HUES48 (cell line): ENCODE measurements at regions not wholly inside any gene's neighbourhood (a gene's known extent, or its start where the extent isn't known, plus 50 kb on each side); places are given as distances from the start of the nearest gene placed in this dataset.
"Not testable (repeated sequence)": the region's sequence is repeated elsewhere in the genome, so short reads cannot be mapped to it uniquely, and the experiment has no call there.

Source experiments
- H3K27ac ChIP-seq: one replicate; pipeline ENCODE4 v1.7.0; 2013; ENCODE audit warnings: low read depth, low read length, inconsistent platforms
- H3K27me3 ChIP-seq: 2 replicates; pipeline ENCODE4 v1.6.1; 2013; ENCODE audit warnings: mild to moderate bottlenecking, low read length; ENCODE audit not compliant: control insufficient read depth, insufficient read depth
- H3K36me3 ChIP-seq: 2 replicates; pipeline ENCODE4 v1.6.1; 2013; ENCODE audit warnings: low read length; ENCODE audit not compliant: control insufficient read depth, insufficient read depth
- H3K4me1 ChIP-seq: 2 replicates; pipeline ENCODE4 v1.6.1; 2013; ENCODE audit warnings: mild to moderate bottlenecking, low read length; ENCODE audit not compliant: control insufficient read depth, insufficient read depth
- H3K4me3 ChIP-seq: 2 replicates; pipeline ENCODE4 v1.5.1; 2013; ENCODE audit warnings: mild to moderate bottlenecking, low read depth, low read length
- H3K9ac ChIP-seq: 2 replicates; pipeline ENCODE4 v1.6.1; 2013; ENCODE audit warnings: mild to moderate bottlenecking, low read depth, low read length, moderate library complexity
- H3K9me3 ChIP-seq: 2 replicates; pipeline ENCODE4 v1.6.1; 2013; ENCODE audit warnings: low read length; ENCODE audit not compliant: control insufficient read depth, insufficient read depth

DNA sequence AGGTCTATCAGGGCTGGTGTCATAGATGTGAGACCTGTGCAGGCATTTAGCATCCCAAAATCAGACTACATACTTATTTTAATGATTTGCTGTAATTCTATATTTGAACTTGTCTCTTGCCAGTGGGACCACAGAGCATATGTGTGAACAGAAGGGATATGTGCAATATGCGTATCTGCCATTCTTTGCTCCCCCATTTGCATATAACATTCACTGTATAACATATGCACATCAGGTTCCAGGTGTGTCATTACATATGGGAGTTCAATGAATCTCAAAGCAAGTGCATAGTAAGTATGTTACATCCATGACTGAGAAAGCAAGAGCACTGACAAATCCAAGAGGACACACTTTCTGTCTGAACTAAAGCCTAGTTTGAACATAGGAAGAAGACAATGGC, 1115.1 kb upstream of the CNTN5 start:
- Histone ChIP-seq H3K27ac (no peak overlapping the region), H3K9me3 (no peaks in the 10 kb centered on the region), H3K9ac (no peak overlapping the region), H3K27me3 (no peaks in the 10 kb centered on the region), H3K4me1 (no peaks in the 10 kb centered on the region), H3K4me3 (no peak overlapping the region), H3K36me3 (no peaks in the 10 kb centered on the region)

DNA sequence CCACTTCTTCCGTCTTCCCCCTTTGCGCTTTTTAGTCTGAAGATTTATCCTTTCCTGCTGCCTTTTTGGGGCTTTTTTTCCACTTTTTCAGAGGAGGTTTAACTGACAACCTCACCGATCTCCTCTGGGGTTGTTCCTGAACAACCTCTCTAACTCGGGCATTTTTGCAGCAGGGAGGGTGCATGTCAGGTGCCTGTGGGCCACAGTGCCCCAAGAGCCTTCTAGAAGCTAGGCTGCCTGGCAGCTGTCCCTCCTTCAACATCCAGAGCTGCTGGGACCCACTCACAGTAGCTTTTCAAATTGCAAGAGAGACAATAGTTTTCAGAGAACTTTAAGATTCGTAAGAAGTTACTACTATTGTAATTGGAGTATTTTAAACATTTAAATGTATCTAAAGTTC, 1112.4 kb upstream of the CNTN5 start:
- no peaks in the 10 kb centered on the region for H3K9me3 ChIP-seq
- no peaks in the 10 kb centered on the region for H3K27me3 ChIP-seq
- H3K4me3 ChIP-seq: no peak overlapping the region
- H3K9ac ChIP-seq: no peak overlapping the region
- H3K4me1 ChIP-seq: no peaks in the 10 kb centered on the region
- H3K36me3 ChIP-seq: no peaks in the 10 kb centered on the region
- no peak overlapping the region for H3K27ac ChIP-seq

DNA sequence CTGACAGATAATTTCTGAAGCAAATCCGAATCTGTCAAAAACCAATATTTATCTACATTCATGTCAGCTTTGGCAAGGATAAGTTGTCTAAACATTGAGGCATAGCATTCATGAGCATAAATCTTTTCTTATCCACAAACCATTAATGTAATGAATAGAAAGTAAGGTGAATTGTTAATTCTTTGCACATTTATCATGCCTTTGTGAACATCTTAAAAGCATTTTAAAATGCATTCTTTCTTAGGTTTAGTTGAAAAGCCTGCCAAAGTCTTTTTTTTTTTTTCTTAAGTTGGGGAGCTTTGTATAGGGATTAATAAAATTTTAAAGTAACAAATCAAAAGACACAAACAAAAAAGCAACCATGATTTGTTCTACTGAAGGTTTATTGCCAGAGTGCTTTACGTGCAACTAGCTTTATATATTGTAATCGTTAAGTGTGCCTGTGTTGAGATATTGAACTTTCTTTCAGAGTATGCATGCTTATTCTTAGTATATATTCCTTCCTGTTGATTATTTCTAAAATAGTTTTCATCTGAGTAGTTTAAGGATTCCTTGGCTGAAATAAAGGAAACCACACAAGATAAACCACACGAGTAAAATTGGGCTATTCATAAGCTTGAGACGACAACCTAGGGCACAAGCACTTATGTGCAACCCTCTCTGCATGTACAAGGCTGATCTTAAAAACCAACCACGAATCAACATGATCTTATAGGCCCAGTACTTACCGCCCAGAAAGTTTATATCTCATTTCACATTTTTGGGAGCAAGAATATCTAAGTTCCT, 1110.9 kb upstream of the CNTN5 start:
- Histone ChIP-seq H3K9me3 (no peaks in the 10 kb centered on the region), H3K4me1 (no peaks in the 10 kb centered on the region), H3K36me3 (no peaks in the 10 kb centered on the region), H3K9ac (no peak overlapping the region), H3K27ac (no peak overlapping the region), H3K4me3 (no peak overlapping the region), H3K27me3 (no peaks in the 10 kb centered on the region)

DNA sequence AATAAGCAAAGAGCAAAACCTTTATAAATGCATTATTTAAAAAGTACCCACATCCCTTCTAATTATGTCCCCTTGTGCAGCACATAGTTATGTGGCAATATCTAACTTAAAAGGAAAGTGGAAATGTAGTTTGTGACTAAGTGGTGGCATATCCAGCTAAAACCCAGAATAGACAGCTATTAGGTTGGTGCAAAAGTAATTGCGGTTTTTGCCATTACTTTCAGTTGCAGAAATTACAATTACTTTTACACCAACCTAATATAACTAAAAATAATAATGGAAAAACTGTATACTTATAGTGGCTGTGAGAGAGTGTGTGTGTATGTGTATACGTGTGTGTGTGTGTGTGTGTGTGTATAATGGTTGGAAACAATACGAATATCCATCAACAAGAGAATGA, 1108.1 kb upstream of the CNTN5 start:
- Histone ChIP-seq H3K4me1 (no peaks in the 10 kb centered on the region), H3K4me3 (no peak overlapping the region), H3K9ac (no peak overlapping the region), H3K36me3 (no peaks in the 10 kb centered on the region), H3K9me3 (no peaks in the 10 kb centered on the region), H3K27ac (no peak overlapping the region), H3K27me3 (no peaks in the 10 kb centered on the region)

DNA sequence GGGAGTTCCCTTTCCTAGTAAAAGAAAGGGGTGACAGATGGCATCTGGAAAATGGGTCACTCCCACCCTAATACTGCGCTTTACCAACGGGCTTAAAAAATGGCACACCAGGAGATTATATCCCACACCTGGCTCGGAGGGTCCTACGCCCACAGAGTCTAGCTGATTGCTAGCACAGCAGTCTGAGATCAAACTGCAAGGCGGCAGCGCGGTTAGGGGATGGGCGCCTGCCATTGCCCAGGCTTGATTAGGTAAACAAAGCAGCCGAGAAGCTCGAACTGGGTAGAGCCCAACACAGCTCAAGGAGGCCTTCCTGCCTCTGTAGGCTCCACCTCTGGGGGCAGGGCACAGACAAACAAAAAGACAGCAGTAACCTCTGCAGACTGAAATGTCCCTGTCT, 1097.8 kb upstream of the CNTN5 start:
- H3K27ac ChIP-seq, H3K27me3 ChIP-seq, H3K4me1 ChIP-seq, H3K36me3 ChIP-seq, H3K4me3 ChIP-seq, H3K9ac ChIP-seq, H3K9me3 ChIP-seq: not testable (repeated sequence)

DNA sequence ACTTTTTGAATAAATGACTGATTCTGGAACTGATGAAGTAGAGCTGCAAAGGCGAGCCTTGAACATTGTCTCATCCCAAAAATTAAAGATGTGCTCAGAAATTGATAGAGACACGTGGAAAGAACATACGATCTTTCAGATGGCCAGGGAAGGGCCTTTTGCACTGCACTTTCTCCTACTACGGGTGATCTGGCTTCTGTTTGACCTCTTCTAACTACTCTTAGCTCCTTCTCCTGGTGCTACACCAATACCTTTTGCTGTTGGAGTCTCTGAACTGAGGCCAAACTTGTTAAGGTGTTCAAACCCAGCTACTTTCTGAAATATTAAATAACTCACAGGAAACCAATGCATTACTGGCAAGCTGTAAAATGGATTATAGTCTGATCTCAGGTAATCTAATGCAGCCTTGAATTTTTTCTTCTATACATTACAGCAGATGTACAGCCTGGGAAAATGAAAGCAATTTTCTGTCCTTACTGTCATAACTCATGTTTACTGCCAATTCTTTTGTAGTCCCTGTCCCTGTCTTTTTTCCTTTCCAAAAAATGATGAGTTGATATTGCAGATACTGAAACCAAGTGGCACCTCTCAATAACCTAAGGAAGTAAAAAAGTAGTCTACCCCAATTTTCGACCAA, 1086.1 kb upstream of the CNTN5 start:
- Histone ChIP-seq H3K36me3 (no peaks in the 10 kb centered on the region), H3K27me3 (no peaks in the 10 kb centered on the region), H3K9ac (no peak overlapping the region), H3K4me3 (no peak overlapping the region), H3K9me3 (no peaks in the 10 kb centered on the region), H3K4me1 (peaks cover 22% of the 10 kb centered on the region; the same call in 1 of the 2 replicates), H3K27ac (no peak overlapping the region)

DNA sequence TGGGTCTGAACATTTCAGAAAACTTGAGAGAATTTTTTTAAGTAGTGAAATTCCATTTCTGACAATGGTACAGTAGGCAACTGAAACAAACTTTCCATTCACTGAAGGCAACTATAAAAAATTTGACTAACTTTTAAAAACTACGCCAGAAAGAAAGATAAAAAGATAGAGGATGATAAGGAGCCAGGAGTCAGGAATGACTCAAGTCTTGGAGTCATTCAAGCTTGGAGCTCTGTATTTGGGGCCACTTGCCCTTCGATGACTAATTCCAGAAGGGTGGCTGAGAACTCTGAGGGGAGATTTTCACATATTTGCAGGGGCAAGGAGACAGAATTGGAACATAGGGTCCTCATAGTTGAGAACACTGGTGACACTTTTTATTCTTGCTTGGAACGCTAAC, 1083.2 kb upstream of the CNTN5 start:
- Histone ChIP-seq H3K9ac (no peak overlapping the region), H3K9me3 (no peaks in the 10 kb centered on the region), H3K27ac (no peak overlapping the region), H3K4me1 (peaks cover 26% of the 10 kb centered on the region; the same call in 1 of the 2 replicates), H3K36me3 (no peaks in the 10 kb centered on the region), H3K4me3 (no peak overlapping the region), H3K27me3 (no peaks in the 10 kb centered on the region)

DNA sequence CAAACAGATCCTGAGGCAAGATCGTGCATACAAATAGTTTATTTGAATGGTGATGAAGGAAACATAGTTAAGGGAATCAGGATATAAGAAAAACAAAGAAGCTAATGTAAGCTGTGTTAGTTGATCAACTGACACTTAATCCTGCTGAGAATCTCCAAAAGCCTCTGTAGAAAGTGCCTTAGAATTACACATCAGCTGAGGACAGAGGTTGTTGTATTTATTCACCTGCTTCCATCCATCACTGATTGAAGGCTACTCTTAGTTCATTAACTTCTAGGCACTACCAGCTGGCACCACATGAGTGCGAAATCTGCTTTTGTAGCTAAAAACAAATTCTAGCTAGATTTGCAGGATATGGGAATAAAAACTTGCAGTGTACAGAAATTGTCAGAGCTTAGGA, 1082.0 kb upstream of the CNTN5 start:
- no peak overlapping the region for H3K4me3 ChIP-seq
- no peaks in the 10 kb centered on the region for H3K36me3 ChIP-seq
- H3K27ac ChIP-seq: no peak overlapping the region
- peaks cover 26% of the 10 kb centered on the region; the same call in 1 of the 2 replicates for H3K4me1 ChIP-seq
- H3K27me3 ChIP-seq: no peaks in the 10 kb centered on the region
- H3K9me3 ChIP-seq: no peaks in the 10 kb centered on the region
- no peak overlapping the region for H3K9ac ChIP-seq

DNA sequence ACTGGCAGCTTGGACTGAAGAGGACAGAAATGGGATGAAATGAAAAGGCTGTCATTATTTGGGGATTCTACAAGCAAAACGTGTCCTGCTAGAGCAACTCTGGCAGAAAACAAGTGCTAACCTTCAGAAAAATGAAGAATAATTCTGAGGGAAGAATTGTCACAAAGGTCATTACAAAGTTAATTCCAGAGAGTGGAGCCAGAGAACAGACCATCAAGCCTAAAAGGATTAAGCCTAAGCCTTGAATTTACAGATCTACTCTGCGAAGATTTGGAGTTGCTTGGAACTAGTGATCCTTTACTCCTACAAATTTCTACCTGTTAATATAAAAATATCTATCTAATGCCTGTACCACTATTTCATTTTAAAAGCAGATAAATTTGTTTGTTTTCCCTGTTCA, 1077.3 kb upstream of the CNTN5 start:
- Histone ChIP-seq H3K27ac (no peak overlapping the region), H3K27me3 (no peaks in the 10 kb centered on the region), H3K9ac (no peak overlapping the region), H3K4me3 (no peak overlapping the region), H3K4me1 (peaks cover 16% of the 10 kb centered on the region; the same call in 1 of the 2 replicates), H3K36me3 (no peaks in the 10 kb centered on the region), H3K9me3 (no peaks in the 10 kb centered on the region)

DNA sequence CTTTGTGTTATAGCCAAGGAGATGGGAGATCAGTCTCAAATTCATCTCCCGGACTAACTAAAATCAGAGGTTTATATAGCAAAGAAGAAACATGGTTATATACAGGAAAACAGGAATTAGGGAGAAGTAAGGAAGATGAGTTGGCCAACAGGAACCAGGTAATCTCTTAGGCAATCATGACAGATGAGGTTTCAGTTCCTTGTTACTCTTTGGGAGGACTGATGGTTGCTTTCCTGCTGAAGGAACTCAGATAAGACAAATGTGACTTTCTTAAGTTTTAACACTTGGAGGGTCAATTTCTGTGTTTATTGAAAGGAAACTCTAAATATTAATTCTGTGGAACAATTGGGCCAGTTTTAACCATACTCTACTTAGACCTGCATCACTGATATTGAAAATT, 1072.0 kb upstream of the CNTN5 start:
- no peak overlapping the region for H3K27ac ChIP-seq
- H3K36me3 ChIP-seq: no peaks in the 10 kb centered on the region
- H3K9me3 ChIP-seq: no peaks in the 10 kb centered on the region
- H3K4me3 ChIP-seq: no peak overlapping the region
- no peaks in the 10 kb centered on the region for H3K4me1 ChIP-seq
- H3K9ac ChIP-seq: no peak overlapping the region
- H3K27me3 ChIP-seq: no peaks in the 10 kb centered on the region

DNA sequence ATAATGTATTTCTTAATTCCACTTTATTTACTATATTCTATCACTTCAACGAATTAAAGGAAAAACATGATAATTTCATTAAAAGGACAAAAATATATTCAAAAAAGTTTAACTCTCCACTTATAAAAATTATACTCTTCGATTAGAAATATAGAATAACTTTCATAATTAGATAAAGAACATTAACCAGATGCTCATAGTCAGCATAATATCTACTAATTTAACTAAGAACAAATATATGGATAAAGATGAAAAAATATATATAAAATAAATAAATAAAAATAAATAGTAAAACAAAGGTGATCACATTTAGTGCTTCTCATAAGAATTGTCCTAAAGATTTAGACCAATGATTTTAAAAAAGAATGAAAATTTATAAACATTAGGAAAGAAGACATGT, 1065.2 kb upstream of the CNTN5 start:
- Histone ChIP-seq H3K9ac (no peak overlapping the region), H3K9me3 (no peaks in the 10 kb centered on the region), H3K36me3 (no peaks in the 10 kb centered on the region), H3K27ac (no peak overlapping the region), H3K4me3 (no peak overlapping the region), H3K4me1 (no peaks in the 10 kb centered on the region), H3K27me3 (no peaks in the 10 kb centered on the region)
